GM19239 (cell line): ENCODE measurements at regions not wholly inside any gene's neighbourhood (a gene's known extent, or its start where the extent isn't known, plus 50 kb on each side); places are given as distances from the start of the nearest gene placed in this dataset.

ENCODE experiments used
- DNase-seq: peaks from one replicate; pipeline ENCODE4 v3.0.0; 2011; ENCODE audit warnings: low spot score; ENCODE audit not compliant: insufficient read length
- FAIRE-seq: peaks from 2 replicates; lab custom pipeline; 2011; peaks lifted over from hg19 to GRCh38; lab: Jason Lieb, UNC

- no peak for FAIRE-seq
- DNase-seq = no peak
Measured at GRCh38 chr17:14409292-14409691, 108.4 kb downstream of the HS3ST3B1 start.

GRCh38 chr17:14407541-14407940, 106.7 kb downstream of the HS3ST3B1 start:
- FAIRE-seq (no peak), DNase-seq (no peak)

- FAIRE-seq = no peak
Measured at GRCh38 chr17:14405189-14405588, 104.3 kb downstream of the HS3ST3B1 start.

More at GRCh38 chr17:14405189-14405588, 104.3 kb downstream of the HS3ST3B1 start:
- DNase-seq = no peak
